GM21515 (cell line): ENCODE measurements at regions not wholly inside any gene's neighbourhood (a gene's known extent, or its start where the extent isn't known, plus 50 kb on each side); places are given as distances from the start of the nearest gene placed in this dataset.
"Not testable (repeated sequence)": the region's sequence is repeated elsewhere in the genome, so short reads cannot be mapped to it uniquely, and the experiment has no call there.

ENCODE experiments used
- ATAC-seq: cut with Tn5 transposase; IDR thresholded peaks from one replicate; pipeline ENCODE4 v1.9.1; 2021; ENCODE audit not compliant: unreplicated experiment

DNA sequence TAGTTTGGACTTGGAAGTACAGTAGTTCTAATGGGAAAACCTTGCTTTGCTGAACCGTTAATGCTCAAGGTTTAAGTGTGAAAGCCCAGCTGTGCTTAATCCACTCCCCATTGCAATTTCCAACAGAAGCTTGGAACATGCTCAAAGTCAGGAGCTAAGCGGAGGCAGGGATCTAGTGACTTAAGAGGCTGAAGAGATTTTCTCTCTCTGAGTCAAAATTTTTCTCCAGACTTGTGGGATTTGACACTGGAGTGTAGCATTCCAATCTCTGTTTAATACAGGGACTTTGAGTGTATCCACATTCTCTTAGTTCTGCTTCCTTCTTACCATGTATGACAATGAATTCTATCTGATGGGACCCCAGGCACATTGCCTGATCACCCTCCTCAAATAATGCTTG, 471.8 kb downstream of the KIF4B start:
- no peak for ATAC-seq

GRCh38 chr5:155489949-155490348, 476.4 kb downstream of the KIF4B start:
- ATAC-seq = no peak

GRCh38 chr5:155492191-155492590, 478.6 kb downstream of the KIF4B start:
- ATAC-seq = no peak

- no peak for ATAC-seq
Observed at GRCh38 chr5:155504606-155505005, 491.1 kb downstream of the KIF4B start.

DNA sequence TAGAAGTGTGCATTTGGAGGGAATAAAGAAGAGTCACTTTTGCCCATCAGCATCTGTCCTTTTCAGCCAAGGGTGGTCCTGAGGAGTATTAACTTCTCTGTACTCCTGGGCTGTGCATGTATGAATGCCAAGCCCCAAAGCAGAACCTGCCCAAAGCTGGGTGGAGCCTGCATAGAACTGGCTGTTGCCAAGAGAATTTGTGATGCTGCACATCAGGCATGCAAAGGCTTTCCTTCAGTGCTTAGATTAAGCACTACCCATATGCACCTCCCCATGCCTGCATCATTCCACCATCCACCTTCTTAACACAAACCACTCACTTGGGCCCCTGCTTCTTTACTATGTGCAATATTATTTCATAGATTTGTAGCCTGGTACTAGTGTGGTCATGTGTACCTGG, 493.8 kb downstream of the KIF4B start:
- no peak for ATAC-seq

DNA sequence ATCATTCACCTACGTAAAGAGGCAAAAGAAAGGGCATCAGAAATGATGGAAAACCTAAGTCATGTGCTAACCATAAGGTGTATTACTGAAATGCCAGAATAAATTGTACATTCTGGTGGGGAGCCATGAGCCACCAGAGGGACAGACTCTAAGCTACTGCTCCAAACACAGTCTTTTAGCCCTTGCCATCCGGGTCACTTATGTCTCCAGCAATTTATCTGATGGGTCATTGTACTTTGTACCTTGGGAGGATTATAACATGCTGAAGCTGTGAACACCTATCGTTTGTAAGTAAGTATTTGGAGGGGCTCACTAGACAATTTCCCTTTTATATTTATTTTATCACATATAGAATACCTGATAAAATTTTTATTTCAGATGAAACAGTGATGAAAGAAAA, 495.1 kb downstream of the KIF4B start:
- ATAC-seq = no peak

DNA sequence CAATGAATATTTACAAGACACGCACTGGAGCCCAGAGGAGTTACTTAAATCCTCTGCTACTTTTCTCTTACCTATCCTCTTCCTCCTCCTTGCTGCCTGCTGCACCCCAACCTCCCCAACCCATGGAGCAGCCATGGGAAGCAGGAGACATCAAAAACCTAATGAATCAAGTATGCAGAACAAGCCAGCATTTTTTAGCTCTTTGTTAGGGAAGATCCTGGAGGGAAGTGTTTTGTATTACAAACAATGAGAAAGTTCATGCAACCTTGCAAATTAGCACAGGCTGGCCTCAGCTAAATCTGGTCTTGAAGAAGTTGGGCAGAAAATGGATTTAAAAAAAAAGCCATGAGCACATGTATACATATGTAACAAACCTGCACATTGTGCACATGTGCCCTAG, 498.8 kb downstream of the KIF4B start:
- ATAC-seq = no peak

DNA sequence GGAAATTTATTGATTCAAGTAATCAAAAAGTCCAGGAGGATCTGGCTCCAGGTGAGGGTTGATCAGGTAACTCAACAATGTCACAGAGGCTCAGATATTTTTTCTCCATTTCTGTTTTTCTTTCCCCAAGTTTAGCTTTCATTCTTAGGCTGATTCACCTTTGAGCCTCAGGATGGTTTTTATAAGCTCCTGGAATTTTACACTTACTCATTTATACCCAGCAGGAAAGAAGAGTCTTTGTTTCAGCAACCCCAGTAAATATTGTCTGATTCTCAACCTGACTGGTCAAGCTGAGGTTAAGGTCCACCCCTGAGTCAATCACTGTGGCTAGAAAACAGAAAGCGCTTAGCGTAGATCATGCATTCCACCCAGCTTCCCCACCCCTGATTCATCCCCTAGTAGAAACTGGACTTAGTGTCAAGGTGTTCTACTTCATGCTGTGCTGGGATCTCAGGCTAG, 500.6 kb downstream of the KIF4B start:
- ATAC-seq = no peak

DNA sequence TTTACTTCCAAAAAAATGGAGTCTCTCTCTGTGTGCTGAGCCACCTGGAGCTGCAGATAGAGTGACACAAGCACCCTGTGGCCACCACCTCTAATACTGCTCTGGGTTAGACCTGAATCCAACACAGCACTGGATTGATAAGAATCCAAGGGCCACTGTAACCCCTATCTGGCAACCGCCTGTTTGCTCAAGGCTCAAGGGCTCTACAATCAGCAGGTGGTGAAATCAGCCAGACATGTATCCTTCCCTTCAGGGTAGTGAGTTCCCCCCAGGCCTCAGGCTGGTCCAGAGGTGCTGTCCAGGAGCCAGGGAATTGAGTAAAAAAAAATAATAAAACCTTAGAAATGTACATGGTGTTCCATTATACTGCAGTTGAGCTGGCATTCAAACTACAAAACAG, 509.0 kb downstream of the KIF4B start:
- ATAC-seq = no peak

DNA sequence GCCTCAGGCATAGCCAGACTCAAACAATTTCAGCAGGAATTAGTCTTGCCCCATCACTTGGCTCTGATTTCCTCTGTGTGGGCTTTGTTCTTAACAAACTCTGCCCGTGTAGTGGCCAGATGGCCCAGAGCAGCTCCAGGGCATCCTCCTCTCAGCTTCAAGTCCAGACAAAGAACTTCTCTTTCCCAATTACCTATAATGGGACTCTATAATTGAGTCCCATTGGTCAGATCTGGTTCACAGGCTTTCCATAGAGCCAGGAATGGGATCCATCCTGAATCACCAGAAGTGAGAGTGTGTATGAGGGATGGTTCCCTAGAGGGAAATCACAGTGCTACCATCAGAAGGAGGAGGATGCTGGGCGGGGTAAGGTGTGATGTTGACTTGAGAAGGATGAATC, 515.8 kb downstream of the KIF4B start:
- ATAC-seq = no peak

GRCh38 chr5:155530046-155530445, 516.5 kb downstream of the KIF4B start:
- ATAC-seq = no peak

GRCh38 chr5:155532621-155533311, 519.2 kb downstream of the KIF4B start:
- ATAC-seq = no peak

DNA sequence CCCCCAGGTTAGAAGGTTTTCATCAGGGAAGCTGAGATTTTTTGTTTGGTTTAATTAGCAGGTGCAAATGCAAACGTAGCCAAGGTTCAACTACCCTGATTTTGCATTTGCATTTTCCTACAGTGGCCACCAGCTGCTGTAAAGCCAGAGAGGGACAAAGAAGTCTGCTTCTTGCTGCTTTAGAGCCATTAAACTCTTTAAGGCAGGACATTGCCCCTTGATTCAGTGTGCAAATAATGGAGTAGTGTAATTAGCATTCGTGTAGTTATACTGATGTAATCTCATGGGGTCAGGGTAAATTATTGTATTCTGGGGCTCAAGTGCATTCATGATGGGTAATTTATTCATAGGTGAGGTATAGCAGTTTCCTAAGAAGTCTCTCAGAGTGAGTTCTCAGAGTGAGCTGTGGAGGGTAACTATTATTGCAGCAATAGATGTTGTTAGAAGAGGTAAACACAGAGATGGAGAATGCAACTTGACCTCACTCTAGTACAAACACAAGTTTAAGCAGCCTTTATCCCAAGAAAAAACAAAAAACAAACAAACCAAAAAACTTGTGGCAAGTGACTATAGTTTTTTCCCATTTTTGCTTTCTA, 526.5 kb downstream of the KIF4B start:
- ATAC-seq = no peak

GRCh38 chr5:155546075-155546474, 532.5 kb downstream of the KIF4B start:
- ATAC-seq = no peak

DNA sequence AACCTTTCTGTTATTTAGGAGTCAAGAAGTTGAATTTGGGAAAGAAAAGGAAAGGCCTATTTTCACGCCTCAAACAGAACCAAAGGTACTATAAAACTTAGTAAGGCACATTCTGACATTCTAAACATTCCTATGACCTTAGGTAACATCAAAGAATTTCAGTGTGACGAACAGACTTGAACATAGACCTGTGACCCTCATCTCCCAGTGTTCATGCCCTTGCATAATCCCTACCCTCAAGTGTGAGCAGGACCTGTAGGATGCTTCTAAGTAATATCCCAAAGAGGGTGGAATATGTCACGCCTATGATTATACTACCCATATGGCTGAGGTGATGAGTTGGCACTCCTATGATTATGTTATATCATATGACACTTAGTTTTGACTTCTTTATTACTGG, 540.9 kb downstream of the KIF4B start:
- no peak for ATAC-seq

GRCh38 chr5:155556222-155556621, 542.7 kb downstream of the KIF4B start:
- ATAC-seq = no peak

GRCh38 chr5:155556700-155557099, 543.1 kb downstream of the KIF4B start:
- ATAC-seq = no peak

- ATAC-seq = no peak
Observed at GRCh38 chr5:155562158-155562557, 548.6 kb downstream of the KIF4B start.

DNA sequence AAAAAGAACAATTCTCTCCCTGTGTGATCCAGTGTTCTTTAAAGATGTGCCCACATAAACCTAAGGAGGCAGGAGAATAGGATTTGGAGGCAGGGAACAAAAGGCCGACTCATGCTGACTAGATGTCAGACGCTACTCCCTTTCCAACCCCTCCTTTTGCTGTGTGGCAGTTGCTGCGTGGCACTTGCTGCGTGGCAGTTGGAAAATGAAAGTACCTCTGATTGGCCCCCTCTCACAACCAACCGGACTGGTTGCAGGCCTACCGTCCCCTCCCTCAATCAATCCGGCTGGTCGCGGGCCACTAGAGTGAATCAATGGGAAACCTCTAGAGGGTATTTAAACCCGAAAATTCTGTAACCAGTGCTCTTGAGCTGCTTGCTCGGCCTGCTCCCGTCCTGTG, 551.0 kb downstream of the KIF4B start:
- ATAC-seq = no peak

GRCh38 chr5:155575861-155576260, 562.3 kb downstream of the KIF4B start:
- no peak for ATAC-seq

- not testable (repeated sequence) for ATAC-seq
Observed at GRCh38 chr5:155586808-155587207, 573.3 kb downstream of the KIF4B start.

DNA sequence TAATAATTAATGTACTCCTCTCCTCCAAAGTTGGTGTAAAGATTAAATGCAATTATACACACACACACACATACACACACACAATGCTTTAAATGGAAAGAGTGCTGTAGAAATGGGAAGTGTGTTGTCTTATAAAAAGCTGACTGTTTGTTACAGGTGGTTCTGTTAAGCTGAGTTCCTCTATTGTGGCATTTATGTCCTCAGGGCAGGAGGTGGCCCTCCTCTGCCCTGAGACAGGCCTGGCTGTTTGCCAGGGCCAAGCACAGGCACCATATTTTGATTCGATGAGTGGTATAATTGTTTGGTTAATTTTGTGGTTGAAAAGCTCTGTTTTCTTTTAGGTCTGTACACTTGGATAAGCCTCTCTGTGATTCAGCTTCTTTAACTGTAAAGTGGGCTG, 573.9 kb downstream of the KIF4B start:
- no peak for ATAC-seq

- ATAC-seq = no peak
Observed at GRCh38 chr5:155591273-155591672, 577.7 kb downstream of the KIF4B start.
